ENCODE measurements at regions not wholly inside any gene's neighbourhood (a gene's known extent, or its start where the extent isn't known, plus 50 kb on each side); places are given as distances from the start of the nearest gene placed in this dataset.

DNA sequence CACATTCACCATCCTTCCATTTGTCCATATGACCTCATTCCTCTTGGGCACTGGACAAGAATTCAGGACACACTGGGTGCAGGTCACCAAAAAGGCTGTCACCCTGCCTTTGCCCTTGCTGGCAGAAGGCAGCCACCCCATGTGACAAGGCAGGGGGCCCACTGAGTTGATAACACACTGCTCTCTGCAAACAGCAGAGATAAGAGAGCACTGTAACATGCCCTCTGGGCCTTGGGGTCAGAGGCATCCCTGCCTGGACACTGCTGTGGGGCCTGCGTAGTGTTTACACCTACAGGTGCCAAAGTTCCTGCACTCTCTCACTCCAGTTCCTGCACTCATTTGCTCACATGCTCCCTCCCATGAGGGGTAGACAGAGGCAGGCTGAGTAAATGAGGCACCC, 344.7 kb upstream of the TCF4 start:
- Mint-ChIP-seq H3K27me3 (no peaks in the 10 kb centered on the region), H3K36me3 (no peaks in the 10 kb centered on the region)
- POLR2A ChIA-PET (ENCODE audit: partially characterized antibody), result no interaction called here

DNA sequence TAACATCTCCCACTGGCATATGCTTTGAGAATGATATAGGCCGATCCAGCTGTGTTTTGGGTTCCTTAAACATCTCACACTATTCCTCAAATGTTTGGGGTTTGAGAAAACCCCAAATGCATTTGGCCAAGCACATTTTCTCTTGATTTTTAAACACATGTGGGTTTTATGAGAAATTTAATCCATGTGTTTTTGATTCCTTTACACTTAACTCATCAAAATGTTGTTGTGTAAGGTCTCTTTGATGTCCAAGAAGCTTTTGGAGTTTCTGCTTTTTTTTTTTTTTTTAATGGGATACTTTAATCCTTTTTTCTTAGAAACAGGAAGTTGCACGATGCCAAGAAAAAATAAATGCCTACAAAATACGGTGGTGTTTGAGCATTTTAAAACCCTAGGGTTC, 339.8 kb upstream of the TCF4 start:
- no peak overlapping the region for H3K27ac ChIP-seq (ENCODE audit: low read depth, low read length)
- Mint-ChIP-seq H3K9me3 (peaks cover 0 to 13% (median 3%) of the 10 kb centered on the region in 8 donors), H3K4me1 (no peaks in the 10 kb centered on the region), H3K27ac (no peak overlapping the region), H3K4me3 (no peak overlapping the region), H3K27me3 (no peaks in the 10 kb centered on the region), H3K36me3 (no peaks in the 10 kb centered on the region)
- ChIA-PET POLR2A (ENCODE audit: partially characterized antibody) (no interaction called here), CTCF (ENCODE audit: partially characterized antibody) (no interaction called here)
- intact Hi-C loops (cut with micrococcal nuclease), result no loop called here
- H3K9me3 ChIP-seq (ENCODE audit: control insufficient read depth in 1 of 2, low read length in 2 of 2), result no peaks in the 10 kb centered on the region
- H3K4me3 ChIP-seq (ENCODE audit: low read length in 2 of 2), result no peak overlapping the region
- H3K36me3 ChIP-seq (ENCODE audit: insufficient read depth, low read length), result no peaks in the 10 kb centered on the region
- no peaks in the 10 kb centered on the region for H3K4me1 ChIP-seq (ENCODE audit: insufficient read depth, low read length)
- no peaks in the 10 kb centered on the region for H3K27me3 ChIP-seq (ENCODE audit: insufficient read depth, low read length)
- no peak for DNase-seq

More for the DNA sequence above, 344.7 kb upstream of the TCF4 start:
- Mint-ChIP-seq H3K4me3 (no peak overlapping the region), H3K4me1 (no peaks in the 10 kb centered on the region), H3K27ac (no peak overlapping the region), H3K9me3 (peaks cover 0 to 22% (median 7%) of the 10 kb centered on the region in 8 donors)
- CTCF ChIA-PET (ENCODE audit: partially characterized antibody), result no interaction called here
- H3K4me3 ChIP-seq (ENCODE audit: low read length in 2 of 2), result no peak overlapping the region
- no peak overlapping the region for H3K27ac ChIP-seq (ENCODE audit: low read depth, low read length)
- no peaks in the 10 kb centered on the region for H3K9me3 ChIP-seq (ENCODE audit: control insufficient read depth in 1 of 2, low read length in 2 of 2)
- no peaks in the 10 kb centered on the region for H3K4me1 ChIP-seq (ENCODE audit: insufficient read depth, low read length)
- no peaks in the 10 kb centered on the region for H3K27me3 ChIP-seq (ENCODE audit: insufficient read depth, low read length)
- no peak for DNase-seq
- no peaks in the 10 kb centered on the region for H3K36me3 ChIP-seq (ENCODE audit: insufficient read depth, low read length)
- intact Hi-C loops (cut with micrococcal nuclease), result no loop called here

DNA sequence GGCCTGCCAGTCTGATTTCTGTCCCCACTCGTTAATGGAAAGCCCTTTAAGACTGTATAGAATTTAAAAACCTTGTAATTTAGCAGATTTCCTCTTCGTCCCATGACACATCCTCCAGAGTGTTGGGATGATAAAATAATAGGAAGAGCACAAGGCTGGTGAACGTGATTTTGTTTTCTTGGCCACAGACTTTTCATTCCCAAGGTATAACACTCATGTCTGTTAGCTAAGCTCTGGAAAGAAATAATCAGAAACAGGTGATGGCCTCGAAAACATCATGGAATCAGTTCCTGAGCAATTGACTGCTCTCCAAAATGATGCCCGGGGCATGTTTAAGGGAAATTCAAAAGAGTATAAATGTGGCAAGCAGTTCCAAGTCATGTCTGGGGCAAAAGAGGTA, 337.8 kb upstream of the TCF4 start:
- no peak for DNase-seq
- ChIA-PET POLR2A (ENCODE audit: partially characterized antibody) (no interaction called here), CTCF (ENCODE audit: partially characterized antibody) (no interaction called here)
- Mint-ChIP-seq H3K27ac (no peak overlapping the region), H3K4me3 (no peak overlapping the region), H3K36me3 (no peaks in the 10 kb centered on the region), H3K9me3 (peaks cover 0 to 8% (median under 1%) of the 10 kb centered on the region in 8 donors), H3K4me1 (no peaks in the 10 kb centered on the region), H3K27me3 (no peaks in the 10 kb centered on the region)
- Histone ChIP-seq H3K27ac (ENCODE audit: low read depth, low read length) (no peak overlapping the region), H3K9me3 (ENCODE audit: control insufficient read depth in 1 of 2, low read length in 2 of 2) (no peaks in the 10 kb centered on the region), H3K36me3 (ENCODE audit: insufficient read depth, low read length) (no peaks in the 10 kb centered on the region), H3K27me3 (ENCODE audit: insufficient read depth, low read length) (no peaks in the 10 kb centered on the region), H3K4me3 (ENCODE audit: low read length in 2 of 2) (no peak overlapping the region), H3K4me1 (ENCODE audit: insufficient read depth, low read length) (no peaks in the 10 kb centered on the region)
- intact Hi-C loops (cut with micrococcal nuclease), result no loop called here

DNA sequence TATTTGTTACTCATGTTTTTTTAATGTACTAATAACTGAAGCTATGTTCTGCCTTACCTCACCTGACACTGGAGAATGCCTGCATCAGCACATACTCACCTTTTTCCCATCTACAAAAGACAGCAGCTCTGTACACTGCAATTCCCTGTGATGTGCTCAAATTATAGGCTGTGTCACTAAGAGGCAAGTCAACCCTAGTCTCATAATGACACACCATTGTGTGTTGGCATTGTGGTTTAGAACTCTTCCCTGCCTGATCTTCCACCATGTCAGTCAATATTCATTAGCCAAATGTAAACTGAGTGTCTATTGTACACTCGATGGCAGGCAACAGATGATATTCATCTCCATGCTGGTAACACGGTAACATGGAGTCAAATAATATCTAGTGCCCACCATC, 332.1 kb upstream of the TCF4 start:
- Histone ChIP-seq H3K9me3 (ENCODE audit: control insufficient read depth in 1 of 2, low read length in 2 of 2) (no peaks in the 10 kb centered on the region), H3K4me3 (ENCODE audit: low read length in 2 of 2) (no peak overlapping the region), H3K27ac (ENCODE audit: low read depth, low read length) (no peak overlapping the region), H3K27me3 (ENCODE audit: insufficient read depth, low read length) (no peaks in the 10 kb centered on the region), H3K4me1 (ENCODE audit: insufficient read depth, low read length) (no peaks in the 10 kb centered on the region), H3K36me3 (ENCODE audit: insufficient read depth, low read length) (no peaks in the 10 kb centered on the region)
- Mint-ChIP-seq H3K4me1 (no peaks in the 10 kb centered on the region), H3K4me3 (no peak overlapping the region), H3K27ac (no peak overlapping the region), H3K27me3 (no peaks in the 10 kb centered on the region), H3K9me3 (peaks cover 0 to 9% (median 6%) of the 10 kb centered on the region in 8 donors), H3K36me3 (no peaks in the 10 kb centered on the region)
- DNase-seq, result no peak
- CTCF ChIA-PET (ENCODE audit: partially characterized antibody), result no interaction called here
- intact Hi-C loops (cut with micrococcal nuclease), result no loop called here
- POLR2A ChIA-PET (ENCODE audit: partially characterized antibody), result no interaction called here

DNA sequence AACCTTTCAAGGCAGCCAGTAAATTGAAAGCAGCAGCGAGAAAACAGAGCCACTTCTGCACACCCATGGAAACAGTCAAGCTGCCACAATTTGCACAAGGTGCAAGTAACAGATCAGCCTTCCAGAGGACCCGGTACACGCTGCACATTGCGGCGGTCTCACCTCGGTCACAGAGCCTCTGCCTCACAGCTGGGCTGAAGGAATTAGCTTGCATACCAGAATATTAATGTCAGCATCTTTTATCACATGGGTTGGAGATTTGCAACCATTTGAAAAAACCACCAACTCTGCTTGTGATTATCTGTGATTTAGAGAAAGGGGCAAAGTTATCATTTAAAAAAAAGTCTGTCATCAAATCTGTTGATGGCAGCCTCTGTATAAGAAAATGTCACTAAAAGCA, 330.5 kb upstream of the TCF4 start:
- intact Hi-C loops (cut with micrococcal nuclease), result no loop called here
- Histone ChIP-seq H3K9me3 (ENCODE audit: control insufficient read depth in 1 of 2, low read length in 2 of 2) (no peaks in the 10 kb centered on the region), H3K4me1 (ENCODE audit: insufficient read depth, low read length) (no peaks in the 10 kb centered on the region), H3K36me3 (ENCODE audit: insufficient read depth, low read length) (no peaks in the 10 kb centered on the region), H3K27me3 (ENCODE audit: insufficient read depth, low read length) (no peaks in the 10 kb centered on the region), H3K27ac (ENCODE audit: low read depth, low read length) (no peak overlapping the region), H3K4me3 (ENCODE audit: low read length in 2 of 2) (no peak overlapping the region)
- Mint-ChIP-seq H3K27me3 (no peaks in the 10 kb centered on the region), H3K4me3 (no peak overlapping the region), H3K4me1 (no peaks in the 10 kb centered on the region), H3K27ac (no peak overlapping the region), H3K36me3 (no peaks in the 10 kb centered on the region), H3K9me3 (peaks cover 0 to 11% (median 6%) of the 10 kb centered on the region in 8 donors)
- CTCF ChIA-PET (ENCODE audit: partially characterized antibody), result no interaction called here
- no peak for DNase-seq
- POLR2A ChIA-PET (ENCODE audit: partially characterized antibody), result no interaction called here

DNA sequence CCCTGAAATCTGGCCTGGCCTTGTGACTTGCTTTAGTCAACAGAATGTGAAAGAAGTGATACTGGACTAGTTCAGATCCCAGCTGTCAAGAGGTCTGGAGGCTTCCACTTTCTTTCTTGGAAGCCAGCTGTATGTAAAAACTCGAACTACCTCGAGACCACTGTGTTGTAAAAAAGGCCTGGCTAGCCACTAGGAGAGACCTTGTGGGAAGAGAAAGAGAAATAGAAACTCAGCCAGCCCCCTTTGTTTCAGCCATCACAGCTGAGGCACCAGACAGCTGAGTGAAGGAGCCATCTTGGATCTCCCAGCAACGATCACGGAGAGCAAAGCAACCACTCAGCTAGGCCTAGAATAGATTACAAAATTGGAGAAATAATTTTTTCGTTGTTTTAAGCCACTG, 324.9 kb upstream of the TCF4 start:
- no peaks in the 10 kb centered on the region for H3K4me1 ChIP-seq (ENCODE audit: insufficient read depth, low read length)
- no peaks in the 10 kb centered on the region for H3K27me3 ChIP-seq (ENCODE audit: insufficient read depth, low read length)
- Mint-ChIP-seq H3K27me3 (no peaks in the 10 kb centered on the region), H3K36me3 (no peaks in the 10 kb centered on the region), H3K4me3 (no peak overlapping the region), H3K9me3 (peaks cover 0 to 16% (median 5%) of the 10 kb centered on the region in 8 donors), H3K4me1 (no peaks in the 10 kb centered on the region), H3K27ac (no peak overlapping the region)
- H3K27ac ChIP-seq (ENCODE audit: low read depth, low read length), result no peak overlapping the region
- H3K36me3 ChIP-seq (ENCODE audit: insufficient read depth, low read length), result no peaks in the 10 kb centered on the region
- CTCF ChIA-PET (ENCODE audit: partially characterized antibody), result no interaction called here
- DNase-seq, result no peak
- no peak overlapping the region for H3K4me3 ChIP-seq (ENCODE audit: low read length in 2 of 2)
- intact Hi-C loops (cut with micrococcal nuclease), result no loop called here
- H3K9me3 ChIP-seq (ENCODE audit: control insufficient read depth in 1 of 2, low read length in 2 of 2), result no peaks in the 10 kb centered on the region
- POLR2A ChIA-PET (ENCODE audit: partially characterized antibody), result no interaction called here

DNA sequence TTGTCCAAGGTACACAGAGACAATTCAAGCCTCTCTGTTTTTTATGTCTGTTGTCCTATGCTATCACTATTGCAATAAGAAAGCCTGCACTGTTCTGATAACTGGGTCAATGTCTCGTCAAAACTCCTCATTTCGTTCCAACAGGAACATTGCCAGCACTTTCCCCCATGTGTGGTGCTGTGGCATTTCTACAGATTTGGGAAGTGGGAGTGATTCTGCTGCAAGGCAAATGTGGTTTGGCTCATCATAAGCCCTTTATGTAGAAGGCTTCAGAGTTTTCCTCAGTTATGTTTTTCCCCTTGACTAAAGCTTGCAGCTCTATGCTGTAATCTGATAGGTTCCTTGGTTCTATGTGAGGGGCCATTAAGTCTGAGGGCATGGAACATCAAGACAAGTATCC, 324.1 kb upstream of the TCF4 start:
- Histone ChIP-seq H3K27ac (ENCODE audit: low read depth, low read length) (no peak overlapping the region), H3K36me3 (ENCODE audit: insufficient read depth, low read length) (no peaks in the 10 kb centered on the region), H3K27me3 (ENCODE audit: insufficient read depth, low read length) (no peaks in the 10 kb centered on the region), H3K4me1 (ENCODE audit: insufficient read depth, low read length) (no peaks in the 10 kb centered on the region), H3K9me3 (ENCODE audit: control insufficient read depth in 1 of 2, low read length in 2 of 2) (no peaks in the 10 kb centered on the region), H3K4me3 (ENCODE audit: low read length in 2 of 2) (no peak overlapping the region)
- peaks cover 0 to 16% (median 4%) of the 10 kb centered on the region in 8 donors for H3K9me3 Mint-ChIP-seq
- POLR2A ChIA-PET (ENCODE audit: partially characterized antibody), result no interaction called here
- H3K27ac Mint-ChIP-seq, result no peak overlapping the region
- intact Hi-C loops (cut with micrococcal nuclease), result no loop called here
- H3K4me3 Mint-ChIP-seq, result no peak overlapping the region
- CTCF ChIA-PET (ENCODE audit: partially characterized antibody), result no interaction called here
- H3K27me3 Mint-ChIP-seq, result no peaks in the 10 kb centered on the region
- H3K36me3 Mint-ChIP-seq, result no peaks in the 10 kb centered on the region
- H3K4me1 Mint-ChIP-seq, result no peaks in the 10 kb centered on the region
- no peak for DNase-seq

DNA sequence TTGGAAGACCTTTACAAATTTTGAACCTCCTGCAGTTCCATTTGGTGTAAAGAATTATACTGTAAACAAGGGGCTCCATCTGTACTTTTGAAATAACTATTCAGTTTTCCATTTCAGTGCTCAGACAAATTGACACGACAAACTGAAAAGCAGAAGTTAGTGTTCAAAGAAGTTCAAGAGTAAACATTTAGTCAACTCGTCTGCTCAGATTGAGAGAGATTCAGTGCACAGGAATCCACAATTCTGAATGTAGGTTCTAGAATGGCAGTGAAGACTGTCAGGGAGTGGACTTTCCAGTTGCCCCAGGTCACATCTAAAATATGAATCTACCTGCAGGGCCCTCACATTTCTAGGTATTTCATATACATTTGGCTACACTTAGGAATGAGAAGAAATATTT, 322.3 kb upstream of the TCF4 start:
- ChIA-PET POLR2A (ENCODE audit: partially characterized antibody) (no interaction called here), CTCF (ENCODE audit: partially characterized antibody) (no interaction called here)
- no peak overlapping the region for H3K4me3 Mint-ChIP-seq
- no peaks in the 10 kb centered on the region for H3K27me3 Mint-ChIP-seq
- DNase-seq, result no peak
- Histone ChIP-seq H3K27ac (ENCODE audit: low read depth, low read length) (no peak overlapping the region), H3K4me3 (ENCODE audit: low read length in 2 of 2) (no peak overlapping the region), H3K36me3 (ENCODE audit: insufficient read depth, low read length) (no peaks in the 10 kb centered on the region), H3K4me1 (ENCODE audit: insufficient read depth, low read length) (no peaks in the 10 kb centered on the region), H3K9me3 (ENCODE audit: control insufficient read depth in 1 of 2, low read length in 2 of 2) (no peaks in the 10 kb centered on the region), H3K27me3 (ENCODE audit: insufficient read depth, low read length) (no peaks in the 10 kb centered on the region)
- H3K9me3 Mint-ChIP-seq, result peaks cover 0 to 18% (median 6%) of the 10 kb centered on the region in 8 donors
- no peaks in the 10 kb centered on the region for H3K4me1 Mint-ChIP-seq
- intact Hi-C loops (cut with micrococcal nuclease), result no loop called here
- no peak overlapping the region for H3K27ac Mint-ChIP-seq
- H3K36me3 Mint-ChIP-seq, result no peaks in the 10 kb centered on the region
